ENCODE measurements at regions not wholly inside any gene's neighbourhood (a gene's known extent, or its start where the extent isn't known, plus 50 kb on each side); places are given as distances from the start of the nearest gene placed in this dataset.

- CTCF ChIA-PET: interaction anchor here (1.2 to 1.5 kb wide), 2 partner anchors 22 to 32 kb away, joined by 3 read pairs; no protein-coding TSS in a partner anchor
- TF ChIP-seq CTCF (IDR thresholded peaks at IDR 0.05; ENCODE audit: control extremely low read depth, extremely low read depth, low read depth, missing control alignments): no peak
Observed at GRCh38 chr5:135158982-135159381, 125.0 kb upstream of the PITX1 start.

GRCh38 chr5:135158314-135158697 lies 124.3 kb upstream of the PITX1 start:
- POLR2A ChIA-PET: no interaction called here
- CTCF ChIA-PET: no interaction called here
- no peak for TF ChIP-seq CTCF (IDR thresholded peaks at IDR 0.05; ENCODE audit: control extremely low read depth, extremely low read depth, low read depth, missing control alignments)
- no peak for DNase-seq (ENCODE audit: extremely low spot score)

More at GRCh38 chr5:135158982-135159381, 125.0 kb upstream of the PITX1 start:
- DNase-seq (ENCODE audit: extremely low spot score): no peak
- POLR2A ChIA-PET: no interaction called here

DNA sequence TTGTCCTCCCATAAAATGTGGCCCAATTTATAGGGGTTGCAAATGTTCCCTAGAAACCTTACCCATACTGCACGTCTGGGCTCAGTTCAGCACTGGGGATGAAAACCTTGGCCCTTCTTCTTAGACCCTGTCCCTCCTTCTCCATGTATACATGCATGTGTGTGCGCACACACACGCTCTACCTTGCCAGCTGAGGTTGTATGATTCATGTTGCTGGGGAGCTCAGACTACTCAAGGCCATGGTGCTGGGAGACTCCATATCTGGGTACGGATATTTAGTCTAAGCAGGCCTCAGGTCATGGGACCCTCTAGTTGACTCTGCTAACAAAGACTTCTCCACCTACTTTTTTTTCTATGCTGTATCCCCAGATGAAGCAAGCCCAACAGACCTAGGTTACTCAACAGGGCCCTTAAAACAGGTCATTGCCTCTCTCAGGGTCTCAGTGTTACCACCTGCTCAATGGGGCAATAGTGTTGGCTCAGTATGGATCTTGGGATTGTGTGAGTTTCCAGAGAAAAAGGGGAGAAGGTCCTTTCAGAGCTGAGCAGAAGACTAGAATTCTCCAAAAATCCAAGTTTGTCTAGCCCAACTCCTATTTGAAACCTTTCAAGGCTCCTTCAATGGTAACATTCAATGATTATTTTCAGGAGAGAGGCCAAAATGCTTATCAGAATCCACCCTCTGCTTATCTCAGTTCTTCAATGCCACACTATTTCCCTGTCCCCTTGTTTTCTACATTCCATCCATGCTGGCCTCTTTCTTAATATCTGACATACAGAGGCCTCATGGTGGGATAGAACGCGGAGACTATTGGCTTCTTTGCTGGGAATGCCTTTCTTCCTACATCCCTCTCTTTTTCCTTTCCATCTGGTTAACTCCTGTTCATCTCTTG lies 123.6 kb upstream of the PITX1 start:
- no peak for DNase-seq (ENCODE audit: extremely low spot score)
- POLR2A ChIA-PET: no interaction called here
- CTCF ChIA-PET: interaction anchor here (2.1 kb wide), 1 partner anchor 9 kb away, joined by 5 read pairs; no protein-coding TSS in a partner anchor
- no peak for TF ChIP-seq CTCF (IDR thresholded peaks at IDR 0.05; ENCODE audit: control extremely low read depth, extremely low read depth, low read depth, missing control alignments)

DNA sequence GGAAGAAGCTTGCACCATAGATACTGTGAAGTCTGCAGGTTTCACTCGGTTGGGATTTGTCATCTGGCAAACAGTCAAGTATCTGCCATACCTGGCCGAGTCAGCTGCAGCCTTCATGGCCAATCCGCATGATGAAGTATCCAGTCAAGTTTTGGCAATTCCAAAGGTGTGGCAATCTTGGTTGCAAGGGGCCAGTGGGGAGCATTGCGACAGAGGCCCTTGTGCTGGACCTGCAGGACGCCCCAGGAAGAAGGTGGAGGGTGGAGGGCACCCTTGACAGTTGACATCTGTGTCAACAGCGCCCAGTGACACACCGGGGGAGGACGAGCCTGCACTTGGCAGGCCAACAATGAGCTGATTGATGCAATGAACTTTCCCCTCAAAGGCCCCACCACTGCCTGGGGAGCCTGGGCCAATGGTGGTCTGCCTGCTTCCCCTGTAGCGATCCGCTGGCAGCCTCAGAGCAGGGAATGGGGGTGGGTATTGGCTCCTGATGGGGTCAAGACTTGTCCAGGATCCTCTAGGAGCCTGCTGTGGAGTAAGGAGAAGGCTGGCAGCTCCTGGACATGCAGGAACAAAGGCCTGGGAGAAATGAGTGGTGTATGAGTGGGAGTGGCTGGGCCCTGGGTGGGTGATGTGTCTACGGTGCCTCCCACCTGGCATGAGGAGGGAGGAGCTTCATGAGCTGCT lies 122.8 kb upstream of the PITX1 start:
- POLR2A ChIA-PET: no interaction called here
- CTCF ChIA-PET: interaction anchor here (2.1 kb wide), 1 partner anchor 10 kb away, joined by 5 read pairs; no protein-coding TSS in a partner anchor
- TF ChIP-seq CTCF (IDR thresholded peaks at IDR 0.05; ENCODE audit: control extremely low read depth, extremely low read depth, low read depth, missing control alignments): no peak
- no peak for DNase-seq (ENCODE audit: extremely low spot score)

DNA sequence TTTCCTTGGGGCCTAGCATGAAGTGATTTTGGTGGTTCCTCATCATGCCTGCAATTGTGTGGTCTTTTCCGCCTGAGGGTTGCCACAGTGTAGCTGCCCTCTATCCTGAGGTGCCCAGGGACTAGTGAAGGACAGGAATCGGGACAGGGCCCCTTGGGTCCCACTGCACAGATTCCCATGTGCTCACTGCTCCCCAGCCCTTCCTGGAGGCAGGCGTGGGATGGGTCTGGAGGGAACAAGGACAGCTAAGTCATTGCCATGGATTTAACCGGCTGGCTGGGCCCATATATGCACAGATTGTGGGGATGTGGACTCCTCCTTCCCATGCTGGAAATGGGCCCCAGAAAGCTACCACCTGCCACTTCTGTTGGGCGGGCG lies 122.3 kb upstream of the PITX1 start:
- DNase-seq (ENCODE audit: extremely low spot score): no peak
- ChIA-PET CTCF (interaction anchor here (1.3 to 2.1 kb wide), 2 partner anchors 11 to 35 kb away, joined by 3 to 5 read pairs; no protein-coding TSS in a partner anchor), POLR2A (no interaction called here)
- TF ChIP-seq CTCF (IDR thresholded peaks at IDR 0.05; ENCODE audit: control extremely low read depth, extremely low read depth, low read depth, missing control alignments): no peak

DNA sequence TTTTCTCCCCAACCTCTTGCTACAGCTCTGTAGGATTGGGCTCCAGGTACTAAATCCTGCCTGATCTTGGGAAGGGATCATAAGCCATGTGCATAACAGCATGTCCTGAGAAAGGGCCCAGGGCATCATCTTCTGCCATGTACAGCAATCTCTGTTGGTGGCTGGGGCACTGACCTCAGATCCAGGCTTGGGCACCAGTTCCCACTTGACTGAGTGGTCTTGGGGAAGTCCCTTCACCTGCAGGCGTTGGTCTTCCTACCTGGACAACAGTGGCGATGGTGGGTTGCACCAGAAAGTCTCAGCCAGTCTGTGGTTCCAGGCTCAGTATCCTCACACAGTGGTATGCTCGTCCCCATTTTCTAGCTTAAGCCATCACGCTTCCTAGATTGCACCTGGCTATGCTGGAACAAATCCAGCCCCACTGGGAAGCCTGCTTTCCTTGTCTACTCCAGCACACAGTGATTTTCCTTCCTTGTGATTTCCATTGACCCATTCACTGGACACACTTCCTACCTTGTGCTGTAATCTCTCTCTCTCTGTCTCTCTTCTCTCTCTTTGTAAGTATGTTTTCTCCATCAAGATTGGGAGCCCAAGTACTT lies 121.7 kb upstream of the PITX1 start:
- DNase-seq (ENCODE audit: extremely low spot score): no peak
- POLR2A ChIA-PET: no interaction called here

More for the DNA sequence above, 121.7 kb upstream of the PITX1 start:
- CTCF ChIA-PET: interaction anchor here (1.3 to 2.1 kb wide), 2 partner anchors 11 to 36 kb away, joined by 3 to 5 read pairs; no protein-coding TSS in a partner anchor
- no peak for TF ChIP-seq CTCF (IDR thresholded peaks at IDR 0.05; ENCODE audit: control extremely low read depth, extremely low read depth, low read depth, missing control alignments)

All from GM10248 (cell line).